GM12878 (cell line): ENCODE measurements at regions not wholly inside any gene's neighbourhood (a gene's known extent, or its start where the extent isn't known, plus 50 kb on each side); places are given as distances from the start of the nearest gene placed in this dataset.
"Not testable (repeated sequence)": the region's sequence is repeated elsewhere in the genome, so short reads cannot be mapped to it uniquely, and the experiment has no call there.

Experiments
- ATAC-seq: fragments of 200-7000 bp; cut with Tn5 transposase; 3 replicates; pipeline ENCODE4 v1.9.1; 2020; ENCODE audit warnings: mild to moderate bottlenecking, moderate library complexity
- BruUV-seq: library from RNA; stranded (reverse); fragments of 400-500 nt; replicated peaks from 2 replicates; lab custom pipeline; 2021; lab: Mats Ljungman, UMichigan
- CTCF ChIA-PET: fragments of 300-600 bp; sonication (Branson Sonifier 250); formaldehyde crosslinking; extraction: SDS; loops from one replicate; lab custom pipeline; 2021; ENCODE audit warnings: inconsistent platforms; lab: Yijun Ruan, JAX
- POLR2A ChIA-PET: fragments of 350-600 bp; formaldehyde crosslinking; extraction: SDS; loops from one replicate; lab custom pipeline; 2021; ENCODE audit warnings: inconsistent platforms; lab: Charles Lee
- RAD21 ChIA-PET: fragments of 300-600 bp; sonication (Branson Sonifier 250); formaldehyde crosslinking; loops from one replicate; lab custom pipeline; 2023; ENCODE audit warnings: antibody characterized with exemption; ENCODE audit not compliant: unreplicated experiment; lab: Charles Lee
- SMC1A ChIA-PET: fragments of 300-600 bp; sonication (Branson Sonifier 250); formaldehyde crosslinking; loops from one replicate; lab custom pipeline; 2023; ENCODE audit not compliant: unreplicated experiment, uncharacterized antibody; lab: Charles Lee
- DNase-seq: peaks from one replicate; pipeline ENCODE4 v3.0.0-alpha.2; 2011; ENCODE audit warnings: low read depth, low spot score
- FAIRE-seq: peaks from 3 replicates; lab custom pipeline; 2011; peaks lifted over from hg19 to GRCh38; lab: Jason Lieb, UNC
- H2AFZ ChIP-seq: 2 replicates; pipeline ENCODE4 v1.6.0; 2011; ENCODE audit warnings: low read depth, low read length, control low read depth; ENCODE audit not compliant: control insufficient read depth
- H3K27ac ChIP-seq: 2 replicates; pipeline ENCODE4 v1.5.1; 2011; ENCODE audit warnings: control low read depth; ENCODE audit not compliant: control insufficient read depth, insufficient read depth
- H3K27me3 ChIP-seq, 2 experiments: replicated peaks in 1 of 2; 2 replicates each; pipeline versions ENCODE4 v1.6.0 to v1.6.1; 2011; ENCODE audit warnings: low read length in 1 of 2; ENCODE audit not compliant: control insufficient read depth in 2 of 2, insufficient read depth in 2 of 2
- H3K36me3 ChIP-seq, 2 experiments: 2 replicates each; pipeline ENCODE4 v1.5.1; 2011; ENCODE audit warnings: low read length in 1 of 2; ENCODE audit not compliant: control insufficient read depth in 2 of 2, insufficient read depth in 2 of 2
- H3K4me1 ChIP-seq: 2 replicates; pipeline ENCODE4 v1.6.1; 2011; ENCODE audit warnings: mild to moderate bottlenecking, low read length, moderate library complexity, mixed read lengths; ENCODE audit not compliant: control insufficient read depth, insufficient read depth
- H3K4me2 ChIP-seq: 2 replicates; pipeline ENCODE4 v1.6.0; 2011; ENCODE audit warnings: control low read depth; ENCODE audit not compliant: control insufficient read depth, insufficient read depth
- H3K4me3 ChIP-seq: fragments of 200-600 bp; sonication (generic); 2 replicates; pipeline ENCODE4 v1.5.1; 2016
- H3K79me2 ChIP-seq: 2 replicates; pipeline ENCODE4 v1.6.0; 2011; ENCODE audit warnings: low read length; ENCODE audit not compliant: control insufficient read depth, insufficient read depth
- H3K9ac ChIP-seq: 2 replicates; pipeline ENCODE4 v1.8.0; 2011; ENCODE audit warnings: low read length, control low read depth, mixed read lengths; ENCODE audit not compliant: control insufficient read depth, insufficient read depth
- H3K9me3 ChIP-seq: replicated peaks from 3 replicates; pipeline ENCODE4 v1.5.1; 2011; ENCODE audit warnings: mild to moderate bottlenecking, low read length; ENCODE audit not compliant: control insufficient read depth, insufficient read depth
- H4K20me1 ChIP-seq: 2 replicates; pipeline ENCODE4 v1.6.0; 2011; ENCODE audit not compliant: control insufficient read depth, insufficient read depth
- ATF7 ChIP-seq: fragments of 450-650 bp; IDR thresholded peaks from 2 replicates; pipeline ENCODE4 v1.6.1; 2016; ENCODE audit warnings: low read depth, mild to moderate bottlenecking
- CREM ChIP-seq: IDR thresholded peaks from 2 replicates; pipeline ENCODE4 v1.6.1; 2014; ENCODE audit warnings: antibody characterized with exemption, low read depth
- E4F1 ChIP-seq: fragments of 450-650 bp; IDR thresholded peaks from 2 replicates; pipeline ENCODE4 v1.6.1; 2018; ENCODE audit warnings: borderline replicate concordance, mild to moderate bottlenecking; ENCODE audit not compliant: partially characterized antibody
- GABPA ChIP-seq: IDR thresholded peaks from 2 replicates; pipeline ENCODE4 v1.6.1; 2014; ENCODE audit warnings: antibody characterized with exemption, low read depth, mild to moderate bottlenecking, inconsistent platforms
- HDAC6 ChIP-seq: fragments of 200-600 bp; sonication (generic); IDR thresholded peaks from one replicate; pipeline ENCODE4 v1.8.0; 2017; ENCODE audit warnings: antibody characterized with exemption; ENCODE audit not compliant: unreplicated experiment
- NFYA ChIP-seq: IDR thresholded peaks from 2 replicates; pipeline ENCODE4 v1.6.1; 2011; ENCODE audit warnings: low read depth, mild to moderate bottlenecking, low read length, improper control_type of control experiment, borderline replicate concordance
- PAX8 ChIP-seq: fragments of 450-650 bp; IDR thresholded peaks from 2 replicates; pipeline ENCODE4 v1.6.1; 2017; ENCODE audit warnings: mild to moderate bottlenecking, moderate library complexity
- PBX3 ChIP-seq: IDR thresholded peaks from 2 replicates; pipeline ENCODE4 v1.6.1; 2011; ENCODE audit warnings: mild to moderate bottlenecking, low read depth, low read length, moderate library complexity; ENCODE audit not compliant: insufficient replicate concordance
- WGBS: methylation state at CpG from one replicate; pipeline ENCODE4 v1.1.6; 2016; ENCODE audit warnings: low lambda C conversion rate; ENCODE audit not compliant: insufficient replicate concordance, insufficient coverage; ENCODE audit errors: missing lambda C conversion rate; 5-methylcytosine and 5-hydroxymethylcytosine counted together
- in situ Hi-C: fragments of 300-500 bp; cut with MboI; formaldehyde crosslinking; loops from 9 replicates; pipeline ENCODE4 v1.14.3; 2018; ENCODE audit warnings: mixed read lengths
- intact Hi-C: fragments of 100-400 bp; cut with micrococcal nuclease; formaldehyde crosslinking; loops from one replicate; pipeline ENCODE4 v1.14.2; 2022; ENCODE audit not compliant: unreplicated experiment

GRCh38 chr17:71029246-71029645 is 859.9 kb downstream of the KCNJ2 start (continued):
- TF ChIP-seq E4F1 (no peak), CREM (no peak), HDAC6 (no peak), PAX8 (no peak), ATF7 (no peak), PBX3 (no peak), NFYA (no peak), GABPA (no peak)

- H3K79me2 ChIP-seq, DNase-seq, BruUV-seq, RAD21 ChIA-PET, H3K27me3 ChIP-seq, CTCF ChIA-PET, H4K20me1 ChIP-seq, H3K9ac ChIP-seq, H3K4me3 ChIP-seq, H3K36me3 ChIP-seq, FAIRE-seq, in situ Hi-C loops, ATAC-seq, SMC1A ChIA-PET, H3K4me2 ChIP-seq, intact Hi-C loops, H2AFZ ChIP-seq, POLR2A ChIA-PET, H3K4me1 ChIP-seq, H3K27ac ChIP-seq, H3K9me3 ChIP-seq: not testable (repeated sequence)
- 0% methylated on average over 2 of the region's 2 CpGs for whole genome bisulfite sequencing
Measured at GRCh38 chr17:71031286-71031685, 862.0 kb downstream of the KCNJ2 start.
